GM10248 (cell line): ENCODE measurements at regions not wholly inside any gene's neighbourhood (a gene's known extent, or its start where the extent isn't known, plus 50 kb on each side); places are given as distances from the start of the nearest gene placed in this dataset.
"Not testable (repeated sequence)": the region's sequence is repeated elsewhere in the genome, so short reads cannot be mapped to it uniquely, and the experiment has no call there.

Source experiments
- CTCF ChIA-PET: fragments of 300-600 bp; sonication (Branson Sonifier 250); formaldehyde crosslinking; extraction: SDS; loops from one replicate; lab custom pipeline; 2021; ENCODE audit warnings: antibody characterized with exemption; lab: Yijun Ruan, JAX
- POLR2A ChIA-PET: fragments of 350-650 bp; sonication (Branson Sonifier 250); formaldehyde crosslinking; extraction: SDS; loops from one replicate; lab custom pipeline; 2020; ENCODE audit warnings: antibody characterized with exemption; lab: Yijun Ruan, JAX
- DNase-seq: peaks from one replicate; pipeline ENCODE4 v3.0.0; 2012; ENCODE audit errors: extremely low spot score
- TF ChIP-seq, protein P1 (sequence below): IDR thresholded peaks from 2 replicates; pipeline ENCODE4 v1.5.1; 2012; ENCODE audit warnings: mild to moderate bottlenecking, low read depth; ENCODE audit errors: extremely low read depth, missing control alignments, control extremely low read depth

DNA sequence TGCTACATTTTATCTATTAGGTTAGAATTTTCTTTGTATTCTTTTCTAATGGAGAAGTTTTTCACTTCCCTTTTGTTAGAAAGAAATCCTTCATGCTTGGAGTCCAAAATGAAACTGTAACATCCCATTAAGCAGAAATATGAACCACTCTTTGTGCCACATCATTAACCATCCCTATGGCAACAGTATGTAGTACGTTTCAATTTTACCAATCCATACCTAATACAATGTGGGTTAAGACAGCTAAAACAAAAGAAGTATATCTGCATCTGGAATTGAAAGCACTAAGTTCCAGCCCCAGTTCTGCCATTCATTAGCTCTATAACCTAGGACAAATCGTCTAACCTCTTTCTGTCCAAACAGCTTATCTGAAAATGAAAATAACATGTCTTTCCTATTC lies 409.2 kb upstream of the SPHKAP start:
- TF ChIP-seq, protein P1, sequence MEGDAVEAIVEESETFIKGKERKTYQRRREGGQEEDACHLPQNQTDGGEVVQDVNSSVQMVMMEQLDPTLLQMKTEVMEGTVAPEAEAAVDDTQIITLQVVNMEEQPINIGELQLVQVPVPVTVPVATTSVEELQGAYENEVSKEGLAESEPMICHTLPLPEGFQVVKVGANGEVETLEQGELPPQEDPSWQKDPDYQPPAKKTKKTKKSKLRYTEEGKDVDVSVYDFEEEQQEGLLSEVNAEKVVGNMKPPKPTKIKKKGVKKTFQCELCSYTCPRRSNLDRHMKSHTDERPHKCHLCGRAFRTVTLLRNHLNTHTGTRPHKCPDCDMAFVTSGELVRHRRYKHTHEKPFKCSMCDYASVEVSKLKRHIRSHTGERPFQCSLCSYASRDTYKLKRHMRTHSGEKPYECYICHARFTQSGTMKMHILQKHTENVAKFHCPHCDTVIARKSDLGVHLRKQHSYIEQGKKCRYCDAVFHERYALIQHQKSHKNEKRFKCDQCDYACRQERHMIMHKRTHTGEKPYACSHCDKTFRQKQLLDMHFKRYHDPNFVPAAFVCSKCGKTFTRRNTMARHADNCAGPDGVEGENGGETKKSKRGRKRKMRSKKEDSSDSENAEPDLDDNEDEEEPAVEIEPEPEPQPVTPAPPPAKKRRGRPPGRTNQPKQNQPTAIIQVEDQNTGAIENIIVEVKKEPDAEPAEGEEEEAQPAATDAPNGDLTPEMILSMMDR: no peak
- ChIA-PET CTCF (no interaction called here), POLR2A (no interaction called here)
- DNase-seq: peak; percentile 31

DNA sequence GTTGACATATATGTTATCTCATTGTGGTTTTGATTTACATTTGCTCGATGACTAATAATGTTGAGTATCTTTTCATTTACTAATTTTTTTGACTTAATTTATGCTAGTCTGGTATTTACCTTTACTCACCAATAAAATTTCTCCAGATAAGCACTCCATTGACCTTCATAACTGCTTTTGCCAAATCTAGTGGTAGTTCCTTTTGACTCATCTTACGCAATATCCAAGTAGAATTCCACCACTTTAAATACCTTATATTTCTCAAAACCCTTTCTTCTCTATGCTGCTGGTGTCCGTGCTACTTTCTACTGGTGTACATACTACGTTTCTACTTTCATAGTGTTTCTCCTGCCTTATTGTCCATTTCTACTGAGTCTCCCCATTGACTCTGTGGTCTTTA lies 407.6 kb upstream of the SPHKAP start:
- DNase-seq: no peak
- ChIA-PET CTCF (no interaction called here), POLR2A (no interaction called here)
- TF ChIP-seq, protein P1: no peak

DNA sequence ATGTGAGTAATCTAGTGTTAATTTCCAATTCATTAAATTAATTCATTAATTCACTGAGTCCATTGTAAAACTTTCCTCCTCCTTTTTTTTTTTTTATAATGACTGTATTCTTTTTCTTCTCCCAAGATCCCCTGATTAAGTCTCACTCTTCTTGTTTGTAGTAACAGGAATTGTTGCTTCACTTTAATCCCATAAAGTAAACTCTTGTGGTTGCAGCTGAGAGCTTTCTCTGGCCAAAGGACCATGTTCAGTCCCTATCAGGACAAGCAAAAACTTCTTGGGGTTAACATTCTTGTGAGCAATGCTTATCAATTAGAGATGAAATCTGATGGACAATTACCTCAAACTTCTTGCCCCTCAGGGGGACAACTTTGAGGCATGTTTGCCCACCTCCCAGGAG lies 400.2 kb upstream of the SPHKAP start:
- POLR2A ChIA-PET: no interaction called here
- no peak for DNase-seq
- TF ChIP-seq, protein P1: no peak
- CTCF ChIA-PET: no interaction called here

DNA sequence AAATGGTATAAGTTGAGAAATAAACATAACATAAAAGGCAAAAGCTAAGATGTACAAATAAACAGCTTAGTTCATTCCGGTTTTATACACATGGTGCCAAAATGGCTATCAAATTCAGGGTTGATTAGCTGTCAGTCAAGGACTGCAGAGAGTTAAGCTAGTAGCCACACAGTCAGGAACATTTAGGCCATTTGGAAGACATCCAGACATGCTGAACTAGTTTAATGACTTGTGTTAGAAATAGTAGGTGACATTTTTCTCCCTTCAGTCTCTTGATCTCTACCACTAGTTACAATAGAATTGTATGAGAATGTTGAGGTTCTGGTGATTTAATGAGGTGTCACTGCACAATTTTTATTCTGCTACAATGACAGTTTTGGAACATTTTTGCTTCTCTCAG lies 394.4 kb upstream of the SPHKAP start:
- DNase-seq: no peak
- CTCF ChIA-PET: no interaction called here
- POLR2A ChIA-PET: no interaction called here
- TF ChIP-seq, protein P1: no peak

DNA sequence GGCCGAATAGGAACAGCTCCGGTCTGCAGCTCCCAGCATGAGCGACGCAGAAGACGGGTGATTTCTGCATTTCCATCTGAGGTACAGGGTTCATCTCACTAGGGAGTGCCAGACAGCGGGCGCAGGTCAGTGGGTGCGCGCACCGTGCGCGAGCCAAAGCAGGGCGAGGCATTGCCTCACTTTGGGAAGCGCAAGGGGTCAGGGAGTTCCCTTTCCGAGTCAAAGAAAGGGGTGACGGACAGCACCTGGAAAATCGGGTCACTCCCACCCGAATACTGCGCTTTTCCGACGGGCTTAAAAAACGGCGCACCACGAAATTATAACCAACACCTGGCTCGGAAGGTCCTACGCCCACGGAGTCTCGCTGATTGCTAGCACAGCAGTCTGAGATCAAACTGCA lies 386.8 kb upstream of the SPHKAP start:
- POLR2A ChIA-PET, DNase-seq, CTCF ChIA-PET: not testable (repeated sequence)

DNA sequence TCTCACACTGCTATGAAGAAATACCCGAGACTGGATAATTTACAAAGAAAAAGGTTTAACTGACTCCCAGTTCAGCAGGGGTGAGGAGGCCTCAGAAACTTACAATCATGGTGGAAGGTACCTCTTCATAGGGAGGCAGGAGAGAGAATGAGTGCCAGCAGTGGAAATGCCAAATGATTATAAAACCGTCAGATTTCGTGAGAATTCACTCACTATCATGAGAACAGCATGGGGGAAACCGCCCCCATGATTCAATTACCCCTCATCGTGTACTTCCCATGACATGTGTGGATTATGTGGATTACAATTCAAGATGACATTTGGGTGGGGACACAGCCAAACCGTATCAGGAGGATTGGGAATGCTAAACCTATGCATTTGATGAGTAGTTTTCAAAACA lies 380.3 kb upstream of the SPHKAP start:
- POLR2A ChIA-PET: no interaction called here

DNA sequence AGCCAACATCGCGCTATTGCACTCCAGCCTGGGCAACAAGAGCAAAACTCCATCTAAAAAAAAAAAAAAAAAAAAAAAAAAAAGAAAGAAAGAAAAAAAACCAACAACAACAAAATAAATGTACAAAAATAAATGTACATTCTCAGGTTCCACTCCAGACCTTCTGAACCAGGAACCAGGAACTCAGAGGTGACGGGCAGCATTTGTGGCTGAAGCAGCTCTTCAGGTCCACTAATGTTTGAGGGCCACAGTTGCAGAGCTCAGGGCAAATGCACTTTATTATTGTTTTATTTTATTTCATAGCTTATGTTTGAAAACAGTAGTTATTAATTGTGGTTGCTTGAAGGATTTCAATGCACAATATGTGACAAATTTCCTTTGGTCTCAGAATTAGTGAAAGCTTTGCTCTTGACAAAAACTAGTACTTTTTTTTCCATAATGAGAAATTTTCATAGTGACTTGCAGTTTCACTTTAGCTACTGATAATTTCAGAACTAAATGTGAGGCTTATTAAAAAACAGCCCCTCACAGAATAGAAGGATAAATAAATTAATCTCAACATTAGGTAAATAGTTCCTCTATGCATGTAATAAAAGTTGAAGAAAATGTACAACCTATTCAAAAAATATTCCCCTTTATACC lies 378.4 kb upstream of the SPHKAP start:
- ChIA-PET POLR2A (no interaction called here), CTCF (interaction anchor here (0.8 kb wide), 1 partner anchor 7 kb away, joined by 3 read pairs; no protein-coding TSS in a partner anchor)
- TF ChIP-seq, protein P1: no peak
- DNase-seq: no peak

More for the DNA sequence above, 380.3 kb upstream of the SPHKAP start:
- TF ChIP-seq, protein P1: no peak
- CTCF ChIA-PET: no interaction called here
- DNase-seq: no peak
